Type B pancreatic cell (in vitro differentiated cells): ENCODE measurements at regions not wholly inside any gene's neighbourhood (a gene's known extent, or its start where the extent isn't known, plus 50 kb on each side); places are given as distances from the start of the nearest gene placed in this dataset.

Experiments used
- DNase-seq: peaks from one replicate; pipeline ENCODE4 v3.0.0; 2021; ENCODE audit warnings: mixed read lengths; ENCODE audit not compliant: unreplicated experiment; ENCODE audit errors: extremely low spot score
- H3K27ac Mint-ChIP-seq: 2 replicates; pipeline ENCODE4 v1.8.0; 2021; ENCODE audit warnings: mild to moderate bottlenecking, mixed read lengths
- H3K27me3 Mint-ChIP-seq: 2 replicates; pipeline ENCODE4 v1.8.0; 2021; ENCODE audit warnings: mixed read lengths
- H3K36me3 Mint-ChIP-seq: 2 replicates; pipeline ENCODE4 v1.8.0; 2021; ENCODE audit warnings: mixed read lengths
- H3K4me1 Mint-ChIP-seq: one replicate; pipeline ENCODE4 v1.8.0; 2021; ENCODE audit warnings: mixed read lengths; ENCODE audit not compliant: unreplicated experiment
- H3K4me3 Mint-ChIP-seq: 2 replicates; pipeline ENCODE4 v1.8.0; 2021; ENCODE audit warnings: mild to moderate bottlenecking, mixed read lengths
- H3K9me3 Mint-ChIP-seq: 2 replicates; pipeline ENCODE4 v1.8.0; 2021; ENCODE audit warnings: mixed read lengths
- TF ChIP-seq, protein P1 (sequence below): fragments of 200-600 bp; sonication (generic); conservative IDR thresholded peaks from 2 replicates; pipeline ENCODE4 v1.5.0; 2021; ENCODE audit warnings: antibody characterized with exemption, mild to moderate bottlenecking

DNA sequence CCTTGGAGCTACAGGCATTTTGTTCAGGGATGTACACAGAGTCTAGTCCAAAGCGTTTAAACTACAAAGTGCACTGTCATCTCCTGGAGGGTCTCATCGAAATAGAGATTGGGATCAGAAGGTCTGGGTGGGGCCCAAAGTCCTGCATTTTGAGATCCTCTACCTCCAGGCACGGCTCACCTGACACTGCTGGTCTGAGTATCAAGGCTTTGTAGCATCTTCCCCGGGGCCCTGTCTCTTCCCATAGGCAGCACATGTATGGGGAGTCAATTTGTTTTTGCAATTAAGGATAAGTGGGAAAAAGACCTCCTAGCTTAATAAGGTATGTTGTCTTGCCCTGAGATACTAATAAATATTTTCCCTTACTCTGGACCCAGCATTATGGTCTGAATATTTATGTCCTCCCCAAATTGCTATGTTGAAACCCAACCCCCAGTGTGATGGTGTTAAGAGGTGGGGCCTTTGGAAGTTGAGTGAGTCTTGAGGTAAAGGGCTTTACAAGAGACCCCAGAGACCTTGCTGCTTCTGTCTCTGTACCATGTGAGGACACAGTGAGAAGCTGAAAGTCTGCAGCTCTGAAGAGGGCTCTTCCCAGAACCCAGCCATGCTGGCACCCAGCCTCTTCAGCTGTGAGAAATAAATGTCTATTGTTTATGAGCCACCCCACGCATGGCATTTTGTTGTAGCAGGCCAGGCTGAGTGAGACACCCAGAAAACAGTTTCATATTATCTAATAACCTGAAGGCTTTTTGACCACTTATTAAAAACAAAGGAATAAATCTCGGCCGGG lies 258.7 kb upstream of the HS6ST1 start:
- no peak overlapping the region for H3K4me3 Mint-ChIP-seq
- no peaks in the 10 kb centered on the region for H3K36me3 Mint-ChIP-seq
- TF ChIP-seq, protein P1, sequence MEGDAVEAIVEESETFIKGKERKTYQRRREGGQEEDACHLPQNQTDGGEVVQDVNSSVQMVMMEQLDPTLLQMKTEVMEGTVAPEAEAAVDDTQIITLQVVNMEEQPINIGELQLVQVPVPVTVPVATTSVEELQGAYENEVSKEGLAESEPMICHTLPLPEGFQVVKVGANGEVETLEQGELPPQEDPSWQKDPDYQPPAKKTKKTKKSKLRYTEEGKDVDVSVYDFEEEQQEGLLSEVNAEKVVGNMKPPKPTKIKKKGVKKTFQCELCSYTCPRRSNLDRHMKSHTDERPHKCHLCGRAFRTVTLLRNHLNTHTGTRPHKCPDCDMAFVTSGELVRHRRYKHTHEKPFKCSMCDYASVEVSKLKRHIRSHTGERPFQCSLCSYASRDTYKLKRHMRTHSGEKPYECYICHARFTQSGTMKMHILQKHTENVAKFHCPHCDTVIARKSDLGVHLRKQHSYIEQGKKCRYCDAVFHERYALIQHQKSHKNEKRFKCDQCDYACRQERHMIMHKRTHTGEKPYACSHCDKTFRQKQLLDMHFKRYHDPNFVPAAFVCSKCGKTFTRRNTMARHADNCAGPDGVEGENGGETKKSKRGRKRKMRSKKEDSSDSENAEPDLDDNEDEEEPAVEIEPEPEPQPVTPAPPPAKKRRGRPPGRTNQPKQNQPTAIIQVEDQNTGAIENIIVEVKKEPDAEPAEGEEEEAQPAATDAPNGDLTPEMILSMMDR, result no peak
- no peak for DNase-seq
- peaks cover 5% of the 10 kb centered on the region for H3K4me1 Mint-ChIP-seq
- H3K27me3 Mint-ChIP-seq, result no peaks in the 10 kb centered on the region
- H3K27ac Mint-ChIP-seq, result no peak overlapping the region
- no peaks in the 10 kb centered on the region for H3K9me3 Mint-ChIP-seq

DNA sequence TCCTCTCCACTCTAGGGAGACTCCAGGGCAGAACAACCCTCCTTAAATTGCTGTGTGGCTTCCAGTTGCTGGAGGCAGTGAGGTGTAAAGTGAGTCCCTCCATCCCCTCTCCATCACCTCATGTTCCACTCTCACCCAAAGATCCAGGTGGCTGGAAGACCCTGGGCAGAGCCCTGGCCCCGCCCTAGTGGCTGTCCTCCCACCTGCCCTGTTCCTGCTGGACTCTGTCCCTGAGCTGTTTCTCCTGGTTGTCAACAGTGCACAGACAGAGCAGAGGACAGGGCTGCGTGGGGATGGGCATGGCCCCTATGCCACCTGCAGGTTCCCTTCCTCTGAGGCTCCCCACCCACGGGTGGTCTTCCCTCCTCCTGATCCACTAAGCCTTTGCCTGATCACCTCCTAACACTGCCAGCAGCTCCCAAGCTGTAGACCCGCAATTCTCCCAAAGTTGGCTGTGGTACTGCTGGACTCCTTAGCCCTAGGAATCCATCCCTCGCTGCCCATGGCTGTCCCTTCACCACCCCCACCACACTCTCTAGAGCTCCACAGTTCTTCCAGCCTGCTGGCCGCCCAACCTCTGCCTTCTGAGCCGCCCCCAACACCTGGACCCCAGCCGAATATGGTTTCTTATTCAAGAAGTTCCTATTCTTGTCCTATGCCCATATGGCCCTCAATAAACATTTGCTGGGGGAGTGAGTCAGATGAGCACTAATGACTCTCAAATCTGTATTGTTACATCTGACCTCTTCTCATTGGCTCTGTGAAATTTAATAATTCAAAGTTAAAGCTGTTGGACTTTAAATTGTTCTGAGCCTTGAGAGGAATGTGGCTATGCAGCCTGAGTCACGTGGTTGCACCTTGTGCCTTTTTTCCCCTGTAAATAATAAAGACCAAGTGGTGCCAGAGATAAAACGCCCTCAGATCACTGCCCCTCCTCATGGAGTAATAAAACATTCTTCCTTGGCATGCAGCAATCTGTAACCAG lies 260.0 kb upstream of the HS6ST1 start:
- Mint-ChIP-seq H3K27me3 (no peaks in the 10 kb centered on the region), H3K36me3 (no peaks in the 10 kb centered on the region), H3K4me3 (no peak overlapping the region), H3K9me3 (no peaks in the 10 kb centered on the region), H3K4me1 (peaks cover 5% of the 10 kb centered on the region), H3K27ac (no peak overlapping the region)
- TF ChIP-seq, protein P1, result no peak
- DNase-seq, result no peak

DNA sequence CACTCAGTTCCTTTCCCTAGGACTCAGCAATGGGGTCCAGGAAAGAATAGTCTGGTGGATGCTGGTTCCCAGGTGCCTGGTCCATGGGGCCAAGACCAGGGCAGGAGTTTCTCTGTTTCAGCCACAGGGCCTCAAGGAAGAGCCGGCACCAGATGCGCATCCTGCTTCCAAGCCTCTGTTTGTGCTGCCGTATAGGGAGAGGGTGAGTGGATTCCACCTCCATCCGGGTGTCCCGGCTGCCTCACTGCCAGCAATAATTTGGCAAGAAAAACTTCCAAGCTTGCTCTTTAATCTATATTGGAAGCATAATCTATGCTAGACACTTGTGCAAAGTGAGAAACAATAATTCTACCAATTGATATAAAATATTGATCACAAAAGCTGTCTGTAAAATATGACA lies 261.2 kb upstream of the HS6ST1 start:
- DNase-seq, result no peak
- no peaks in the 10 kb centered on the region for H3K27me3 Mint-ChIP-seq
- no peak overlapping the region for H3K27ac Mint-ChIP-seq
- peaks cover 5% of the 10 kb centered on the region for H3K4me1 Mint-ChIP-seq
- H3K4me3 Mint-ChIP-seq, result no peak overlapping the region
- no peaks in the 10 kb centered on the region for H3K9me3 Mint-ChIP-seq
- TF ChIP-seq, protein P1, result no peak
- H3K36me3 Mint-ChIP-seq, result no peaks in the 10 kb centered on the region

DNA sequence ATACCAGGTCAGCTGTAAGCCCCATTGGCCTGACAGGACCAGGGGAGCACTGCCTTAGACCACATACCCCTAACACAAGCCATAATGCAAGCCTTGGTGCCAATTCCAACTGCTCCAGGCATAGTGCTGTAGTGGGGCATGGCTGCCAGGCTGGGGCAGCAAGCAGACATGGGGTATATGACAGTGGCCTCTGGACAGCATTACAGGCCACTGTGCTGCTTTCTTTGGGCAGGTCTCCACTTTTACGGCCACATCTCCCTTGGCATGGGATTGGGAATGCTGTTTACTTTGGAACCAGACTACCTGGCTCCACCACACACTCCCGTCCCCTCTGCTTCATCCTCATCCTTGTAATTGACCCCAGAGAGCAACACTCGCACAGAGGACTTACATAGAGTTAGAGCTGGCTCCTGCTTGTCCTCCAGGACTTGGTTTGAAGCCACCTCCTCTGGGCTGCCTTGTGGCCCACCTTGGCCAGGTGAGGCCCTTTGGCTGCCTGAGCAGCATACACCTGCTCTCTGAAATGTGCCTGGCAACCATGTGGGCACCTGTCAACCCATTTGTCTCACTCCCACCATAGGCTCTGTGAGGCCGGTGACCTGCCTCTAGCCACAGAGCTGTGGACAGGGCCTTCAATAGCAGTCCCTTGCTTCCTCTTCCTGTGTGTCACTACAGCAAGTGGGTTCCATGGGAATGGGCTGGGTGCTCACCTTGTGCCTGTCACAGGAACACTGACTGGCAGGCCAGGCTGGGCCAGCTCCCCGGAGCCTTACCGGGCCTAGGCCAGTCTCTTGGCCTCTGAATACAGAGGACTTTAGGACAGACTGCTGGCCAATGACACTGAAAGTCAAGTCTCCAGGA lies 262.6 kb upstream of the HS6ST1 start:
- Mint-ChIP-seq H3K9me3 (no peaks in the 10 kb centered on the region), H3K4me3 (no peak overlapping the region), H3K4me1 (peaks cover 5% of the 10 kb centered on the region), H3K27me3 (no peaks in the 10 kb centered on the region), H3K27ac (no peak overlapping the region), H3K36me3 (no peaks in the 10 kb centered on the region)
- peak; percentile 60 for DNase-seq
- TF ChIP-seq, protein P1, result no peak

DNA sequence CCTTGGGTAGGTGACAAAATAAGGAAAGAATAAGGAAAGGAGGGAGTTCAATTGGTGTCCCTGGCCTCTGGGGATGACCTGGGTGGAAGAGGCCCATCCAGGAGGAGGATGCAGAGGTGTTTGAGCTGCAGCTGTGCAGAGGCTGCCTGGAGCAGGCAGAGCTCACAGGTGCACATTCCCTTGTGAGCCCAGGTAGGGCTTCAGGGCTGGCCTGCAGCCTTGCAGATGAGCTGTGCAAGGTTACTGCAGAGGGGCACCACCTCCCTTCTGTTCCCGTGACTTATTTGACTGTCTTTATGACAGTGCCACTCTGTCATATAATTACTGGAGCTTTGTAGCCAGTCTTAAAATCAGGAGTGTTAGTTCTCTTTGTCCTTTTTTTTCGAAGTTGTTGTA lies 263.2 kb upstream of the HS6ST1 start:
- no peaks in the 10 kb centered on the region for H3K36me3 Mint-ChIP-seq
- no peaks in the 10 kb centered on the region for H3K27me3 Mint-ChIP-seq
- peaks cover 5% of the 10 kb centered on the region for H3K4me1 Mint-ChIP-seq
- DNase-seq, result no peak
- TF ChIP-seq, protein P1, result no peak
- H3K27ac Mint-ChIP-seq, result no peak overlapping the region
- no peak overlapping the region for H3K4me3 Mint-ChIP-seq
- H3K9me3 Mint-ChIP-seq, result no peaks in the 10 kb centered on the region
